ENCODE measurements at regions not wholly inside any gene's neighbourhood (a gene's known extent, or its start where the extent isn't known, plus 50 kb on each side); places are given as distances from the start of the nearest gene placed in this dataset.

DNA sequence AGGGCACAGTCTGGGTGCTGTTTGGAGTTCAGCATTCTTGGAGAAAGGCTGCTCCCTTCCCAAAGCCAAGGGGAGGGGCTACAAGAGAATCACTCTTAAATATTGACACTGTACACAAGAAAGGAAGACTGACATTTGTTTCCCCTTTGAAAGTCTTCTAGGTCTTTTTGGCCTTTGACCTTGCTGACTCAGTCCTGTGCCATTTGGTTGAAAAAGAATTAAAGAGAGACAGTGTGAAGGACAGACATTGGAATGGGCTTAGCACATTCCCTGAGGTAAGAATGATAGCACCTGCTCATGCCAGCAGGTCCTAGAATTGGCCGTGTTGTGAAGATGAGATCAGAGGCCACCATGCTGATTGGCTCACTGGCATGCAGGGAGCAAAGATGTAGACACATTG is 271.4 kb upstream of the ZNF608 start:
- DNase-seq: no peak
- Mint-ChIP-seq H3K4me1 (no peaks in the 10 kb centered on the region), H3K27me3 (ENCODE audit: low read depth in 3 of 3) (peaks cover 0 to 2% (median 2%) of the 10 kb centered on the region in 3 donors), H3K27ac (no peak overlapping the region), H3K36me3 (peaks cover 0 to 4% (median 0%) of the 10 kb centered on the region in 3 donors), H3K4me3 (no peak overlapping the region), H3K9me3 (no peaks in the 10 kb centered on the region)

DNA sequence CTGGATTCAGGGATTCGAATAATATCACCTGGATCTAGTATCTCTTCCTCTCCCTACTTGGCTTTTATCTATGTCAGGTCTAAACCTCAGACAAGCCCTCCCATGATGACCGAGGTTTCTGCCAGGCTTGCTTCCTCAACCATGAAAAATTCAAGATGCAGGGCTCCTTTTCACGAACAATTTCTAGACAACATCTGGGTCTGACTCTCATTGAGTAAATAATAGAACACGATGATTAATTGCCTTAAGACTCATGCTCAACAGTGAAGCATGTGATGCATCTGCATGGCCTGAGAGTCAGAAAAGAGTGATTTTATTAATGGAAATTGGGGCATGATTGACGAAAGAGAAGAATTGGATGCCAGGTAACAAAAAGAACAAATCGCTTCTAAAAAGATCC is 277.2 kb upstream of the ZNF608 start:
- no peak overlapping the region for H3K27ac Mint-ChIP-seq
- H3K9me3 Mint-ChIP-seq: no peaks in the 10 kb centered on the region
- H3K4me1 Mint-ChIP-seq: no peaks in the 10 kb centered on the region
- H3K27me3 Mint-ChIP-seq (ENCODE audit: low read depth in 3 of 3): peaks cover 0 to 2% (median 2%) of the 10 kb centered on the region in 3 donors
- no peak for DNase-seq
- H3K4me3 Mint-ChIP-seq: no peak overlapping the region
- H3K36me3 Mint-ChIP-seq: no peaks in the 10 kb centered on the region

DNA sequence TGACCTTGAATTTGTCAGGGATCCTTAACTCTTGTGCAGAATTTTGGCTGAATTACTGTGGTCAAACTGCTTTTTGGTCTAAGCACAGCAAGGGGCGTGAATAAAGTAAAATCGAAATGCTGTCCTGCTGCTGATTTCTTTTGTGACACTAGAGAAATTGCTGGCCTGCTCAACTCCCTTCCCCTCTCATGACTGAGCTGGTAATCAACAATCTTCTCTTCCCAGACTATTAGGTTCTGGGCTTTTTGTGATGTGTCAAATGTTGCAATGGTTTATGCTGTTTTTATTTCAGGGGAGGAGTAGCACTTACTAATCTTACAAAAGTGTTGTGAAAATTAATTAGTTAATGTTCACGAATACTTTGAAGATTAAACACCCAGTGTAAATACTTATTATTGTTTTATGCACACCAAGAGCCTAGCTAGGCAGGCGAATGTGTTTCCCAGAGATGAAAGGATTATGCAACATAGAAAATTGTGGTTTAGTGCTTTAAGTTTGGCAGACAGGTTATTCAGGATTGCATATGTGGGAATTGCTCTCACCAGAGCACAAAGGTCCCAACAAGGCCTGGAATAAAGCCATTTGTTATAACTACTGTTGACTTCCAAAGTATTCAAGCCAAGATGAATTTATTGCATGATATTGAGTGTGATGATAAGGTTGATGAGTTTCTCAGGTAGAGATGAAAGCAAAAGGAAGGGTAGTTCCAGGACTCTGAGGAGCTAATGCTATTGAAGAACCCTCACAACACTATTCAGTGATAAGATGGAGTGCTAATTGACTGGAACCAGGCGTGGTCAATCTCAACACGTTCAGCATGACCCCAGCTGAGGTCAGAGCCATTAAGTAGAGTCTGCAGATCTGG is 280.7 kb upstream of the ZNF608 start:
- no peaks in the 10 kb centered on the region for H3K4me1 Mint-ChIP-seq
- H3K27me3 Mint-ChIP-seq (ENCODE audit: low read depth in 3 of 3): peaks cover 1 to 10% (median 2%) of the 10 kb centered on the region in 3 donors
- H3K4me3 Mint-ChIP-seq: no peak overlapping the region
- H3K36me3 Mint-ChIP-seq: no peaks in the 10 kb centered on the region
- H3K9me3 Mint-ChIP-seq: peaks cover 0 to 2% (median 0%) of the 10 kb centered on the region in 6 donors
- no peak for DNase-seq
- no peak overlapping the region for H3K27ac Mint-ChIP-seq

DNA sequence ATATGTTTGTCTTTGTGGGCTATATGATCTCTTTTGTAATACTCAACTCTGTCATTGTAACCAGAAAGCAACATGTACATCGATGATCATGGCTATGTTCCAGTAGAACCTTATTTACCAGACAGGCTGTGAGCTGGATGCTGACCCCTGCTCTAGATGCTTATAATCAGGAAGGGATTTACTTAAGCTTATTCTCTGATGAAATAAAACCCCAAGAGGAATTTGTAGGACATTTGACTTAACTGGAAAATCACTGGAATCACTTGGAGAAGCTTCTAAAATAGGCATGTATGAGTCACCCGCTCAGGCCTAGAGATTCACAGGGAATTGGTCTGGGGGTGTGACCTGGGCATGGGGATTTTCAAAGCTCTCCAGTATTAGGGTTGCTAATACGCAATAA is 285.8 kb upstream of the ZNF608 start:
- Mint-ChIP-seq H3K4me1 (peaks cover 9 to 11% of the 10 kb centered on the region in 2 donors), H3K27ac (no peak overlapping the region), H3K27me3 (ENCODE audit: low read depth in 3 of 3) (peaks cover 3 to 14% (median 14%) of the 10 kb centered on the region in 3 donors), H3K36me3 (no peaks in the 10 kb centered on the region), H3K9me3 (peaks cover 0 to 2% (median 0%) of the 10 kb centered on the region in 6 donors), H3K4me3 (no peak overlapping the region)
- no peak for DNase-seq

DNA sequence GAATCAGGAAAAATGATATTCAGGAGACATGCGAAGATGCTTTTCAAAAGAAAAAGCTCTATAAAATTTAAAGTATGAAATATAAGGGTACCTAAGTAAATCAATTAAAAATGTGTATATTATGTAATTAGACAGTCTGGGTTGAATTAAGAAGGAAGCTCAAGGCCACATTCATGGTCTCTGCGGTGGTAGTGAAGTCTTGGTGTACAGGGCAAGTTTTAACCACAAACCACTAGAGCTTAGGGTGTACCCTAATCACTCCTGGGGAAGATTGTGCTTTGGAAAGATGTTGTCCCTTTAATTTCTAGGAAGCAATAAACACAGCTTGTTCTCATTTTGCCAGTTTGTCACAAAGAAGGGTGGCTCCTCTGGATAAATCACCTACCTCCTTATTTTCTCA is 287.2 kb upstream of the ZNF608 start:
- Mint-ChIP-seq H3K9me3 (peaks cover 0 to 3% (median 0%) of the 10 kb centered on the region in 6 donors), H3K4me3 (peak overlapping the region in 1 of 5 donors; percentile 23), H3K36me3 (no peaks in the 10 kb centered on the region), H3K27ac (no peak overlapping the region), H3K27me3 (ENCODE audit: low read depth in 3 of 3) (peaks cover 3 to 14% (median 14%) of the 10 kb centered on the region in 3 donors), H3K4me1 (peaks cover 9 to 11% of the 10 kb centered on the region in 2 donors)
- DNase-seq: peak; percentile 2 to 4 (median 2)

DNA sequence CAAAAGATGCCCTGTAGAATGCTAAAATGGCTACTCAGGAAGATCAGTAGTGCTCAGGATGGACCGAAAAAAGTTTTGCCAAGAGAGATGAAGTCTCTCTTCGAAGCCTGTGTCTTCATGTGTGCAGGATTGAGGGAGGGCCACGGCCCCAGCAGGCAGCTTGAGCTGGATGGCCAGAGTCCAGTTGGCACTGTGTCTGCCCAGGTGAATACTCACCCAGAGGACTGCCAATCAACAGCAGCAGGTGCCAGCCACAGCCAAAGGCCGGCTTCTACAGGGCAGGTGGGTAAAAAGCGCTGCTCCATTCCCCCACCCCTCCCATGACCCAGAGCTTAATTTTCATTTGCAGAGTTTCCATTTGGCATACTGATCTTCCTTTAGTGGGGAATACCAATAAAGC is 287.9 kb upstream of the ZNF608 start:
- Mint-ChIP-seq H3K9me3 (peaks cover 0 to 3% (median 0%) of the 10 kb centered on the region in 6 donors), H3K4me3 (no peak overlapping the region), H3K27ac (no peak overlapping the region), H3K4me1 (peaks cover 9 to 11% of the 10 kb centered on the region in 2 donors), H3K36me3 (no peaks in the 10 kb centered on the region), H3K27me3 (ENCODE audit: low read depth in 3 of 3) (peaks cover 3 to 15% (median 13%) of the 10 kb centered on the region in 3 donors)
- no peak for DNase-seq

DNA sequence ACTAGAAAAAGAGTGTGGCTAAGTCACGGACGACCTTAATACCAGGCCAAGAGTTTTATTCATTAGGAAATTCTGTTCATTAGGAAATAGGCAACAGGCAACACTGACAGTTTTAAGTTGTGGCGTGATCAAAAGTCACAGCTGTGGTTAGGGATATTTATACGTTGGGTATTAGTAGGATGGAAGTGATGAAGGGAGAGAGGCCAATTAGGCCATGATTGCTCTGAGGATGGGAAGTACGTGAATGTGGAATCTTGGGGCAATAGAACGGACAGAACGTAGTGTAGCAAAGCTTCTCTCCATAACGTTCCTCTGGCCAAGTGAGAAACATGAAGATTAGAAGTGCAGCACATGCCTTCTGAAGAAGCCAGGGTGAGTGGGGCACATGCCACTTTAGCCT is 290.1 kb upstream of the ZNF608 start:
- no peak for DNase-seq
- no peaks in the 10 kb centered on the region for H3K36me3 Mint-ChIP-seq
- H3K27ac Mint-ChIP-seq: no peak overlapping the region
- peaks cover 9 to 11% of the 10 kb centered on the region in 2 donors for H3K4me1 Mint-ChIP-seq
- peaks cover 0 to 1% (median 0%) of the 10 kb centered on the region in 6 donors for H3K9me3 Mint-ChIP-seq
- H3K4me3 Mint-ChIP-seq: no peak overlapping the region
- peaks cover 2 to 15% (median 5%) of the 10 kb centered on the region in 3 donors for H3K27me3 Mint-ChIP-seq (ENCODE audit: low read depth in 3 of 3)

DNA sequence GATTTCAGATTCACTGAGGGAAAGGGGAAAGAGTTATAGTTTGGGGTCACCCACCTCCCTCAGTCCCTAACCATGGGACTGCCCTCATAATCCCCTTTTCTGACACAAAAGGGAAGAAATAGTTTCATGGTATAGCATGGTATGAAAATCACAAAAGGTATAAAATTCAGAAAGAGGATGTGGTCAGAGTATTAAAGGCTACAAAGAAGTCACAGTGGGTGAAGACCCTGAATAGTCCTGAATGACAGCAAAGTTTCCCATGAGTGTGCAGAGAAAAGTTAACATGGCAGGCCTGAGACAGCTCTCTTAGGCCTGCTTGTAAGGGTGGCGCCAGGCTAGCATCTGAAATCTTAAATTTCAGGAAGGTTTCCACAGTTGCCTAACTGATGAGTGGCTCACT is 290.6 kb upstream of the ZNF608 start:
- H3K27ac Mint-ChIP-seq: no peak overlapping the region
- H3K9me3 Mint-ChIP-seq: peaks cover 0 to 1% (median 0%) of the 10 kb centered on the region in 6 donors
- peaks cover 2 to 15% (median 5%) of the 10 kb centered on the region in 3 donors for H3K27me3 Mint-ChIP-seq (ENCODE audit: low read depth in 3 of 3)
- H3K4me1 Mint-ChIP-seq: peaks cover 9 to 11% of the 10 kb centered on the region in 2 donors
- no peak for DNase-seq
- no peak overlapping the region for H3K4me3 Mint-ChIP-seq
- H3K36me3 Mint-ChIP-seq: no peaks in the 10 kb centered on the region

DNA sequence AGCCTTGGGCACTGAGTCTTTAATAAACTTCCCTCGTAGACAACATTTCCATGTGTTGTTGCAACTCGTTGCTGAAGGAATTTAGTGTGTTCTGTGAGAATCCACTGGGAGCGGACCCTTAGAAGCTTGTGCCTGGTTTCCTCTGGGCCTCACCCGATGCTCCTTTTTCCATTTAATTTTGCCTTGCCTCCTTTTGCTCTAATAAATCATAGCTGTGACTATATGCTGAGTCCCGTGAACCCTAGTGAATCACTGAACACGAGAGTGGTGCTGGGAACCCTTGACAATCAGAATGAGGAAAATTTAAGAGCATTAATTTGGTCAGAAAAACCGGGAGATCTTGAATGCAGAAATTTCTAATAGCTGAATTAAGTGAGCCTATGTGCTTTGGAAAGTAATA is 291.1 kb upstream of the ZNF608 start:
- Mint-ChIP-seq H3K27ac (no peak overlapping the region), H3K36me3 (no peaks in the 10 kb centered on the region), H3K4me3 (no peak overlapping the region), H3K9me3 (peaks cover 0 to 1% (median 0%) of the 10 kb centered on the region in 6 donors), H3K4me1 (peaks cover 9 to 11% of the 10 kb centered on the region in 2 donors), H3K27me3 (ENCODE audit: low read depth in 3 of 3) (peaks cover 2 to 15% (median 5%) of the 10 kb centered on the region in 3 donors)
- DNase-seq: no peak

DNA sequence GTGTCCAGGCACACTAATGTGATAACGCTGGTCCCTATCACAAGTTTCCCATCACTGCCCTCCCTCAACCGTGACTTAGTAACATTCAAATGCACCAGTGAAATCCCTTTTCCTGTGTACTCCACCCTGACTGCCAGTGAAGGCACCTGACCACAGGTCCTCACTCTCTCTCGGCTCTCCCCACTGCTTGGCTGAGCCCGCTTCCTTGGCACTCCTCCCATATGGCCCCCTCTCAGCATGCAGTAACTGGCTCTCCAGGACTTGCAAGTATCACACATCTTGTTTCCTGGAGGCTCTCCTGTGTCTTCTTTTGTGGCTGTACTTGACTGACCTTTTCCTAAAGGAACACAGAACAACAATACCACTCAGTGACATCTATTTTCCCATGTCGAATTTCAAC is 292.0 kb upstream of the ZNF608 start:
- peaks cover 6 to 7% of the 10 kb centered on the region in 2 donors for H3K4me1 Mint-ChIP-seq
- no peak overlapping the region for H3K4me3 Mint-ChIP-seq
- no peaks in the 10 kb centered on the region for H3K36me3 Mint-ChIP-seq
- no peak for DNase-seq
- H3K27me3 Mint-ChIP-seq (ENCODE audit: low read depth in 3 of 3): peaks cover 2 to 12% (median 5%) of the 10 kb centered on the region in 3 donors
- H3K9me3 Mint-ChIP-seq: peaks cover 0 to 1% (median 0%) of the 10 kb centered on the region in 6 donors
- H3K27ac Mint-ChIP-seq: peak overlapping the region in 1 of 6 donors; percentile 2

DNA sequence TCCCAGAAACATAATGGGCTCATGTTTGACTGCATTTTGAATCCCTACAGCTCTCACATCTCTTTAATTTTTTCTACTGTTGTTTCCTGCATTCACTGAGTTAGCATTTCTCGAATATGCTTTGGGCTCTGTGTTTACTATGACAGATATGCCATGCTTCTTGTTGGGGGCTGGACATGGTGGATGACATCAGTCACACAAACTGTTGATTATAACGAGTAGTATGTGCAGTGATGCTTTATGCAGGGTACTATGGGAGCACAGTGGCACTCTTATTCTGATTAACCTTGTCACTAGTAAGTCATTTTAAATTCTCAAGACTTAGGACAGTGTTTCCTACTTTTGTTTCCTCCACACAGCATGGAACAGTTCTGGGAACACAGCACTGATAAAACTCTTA is 295.4 kb upstream of the ZNF608 start:
- Mint-ChIP-seq H3K9me3 (peaks cover 0 to 1% (median 0%) of the 10 kb centered on the region in 6 donors), H3K27me3 (ENCODE audit: low read depth in 3 of 3) (peaks cover 0 to 7% (median 2%) of the 10 kb centered on the region in 3 donors), H3K4me3 (no peak overlapping the region), H3K27ac (no peak overlapping the region), H3K4me1 (peaks cover 0 to 1% of the 10 kb centered on the region in 2 donors), H3K36me3 (no peaks in the 10 kb centered on the region)
- no peak for DNase-seq

DNA sequence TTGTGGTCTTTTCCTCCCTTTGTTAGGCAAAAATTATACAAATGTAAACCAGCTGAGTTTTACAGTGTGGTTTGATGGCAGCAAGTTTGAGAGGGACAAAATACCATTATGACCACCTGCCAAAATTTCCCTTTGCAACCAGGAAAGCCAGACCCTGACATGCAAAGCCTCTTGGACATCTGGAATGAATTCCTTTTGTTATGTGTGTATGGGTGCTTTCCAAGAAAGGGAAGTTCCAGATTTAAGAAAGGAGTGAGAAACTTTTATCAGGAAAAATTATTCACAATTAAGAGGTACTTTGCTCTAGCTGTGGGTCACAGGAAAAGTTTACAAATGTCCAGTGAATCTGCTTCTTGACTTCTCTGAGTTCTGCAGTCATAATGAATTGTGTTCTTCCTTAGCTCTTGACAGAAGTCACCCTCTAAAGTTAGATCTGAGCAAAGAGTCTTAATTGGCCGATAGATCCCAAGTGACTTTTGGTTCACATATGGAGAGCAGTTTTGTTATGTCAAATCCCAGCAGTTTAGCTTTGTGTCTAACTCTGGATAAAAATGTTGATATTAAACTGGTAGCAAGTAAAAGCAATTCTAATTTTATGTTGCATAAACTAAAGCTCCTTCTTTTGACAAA is 295.9 kb upstream of the ZNF608 start:
- Mint-ChIP-seq H3K36me3 (no peaks in the 10 kb centered on the region), H3K27ac (no peak overlapping the region), H3K4me1 (no peaks in the 10 kb centered on the region), H3K9me3 (peaks cover 0 to 2% (median 0%) of the 10 kb centered on the region in 6 donors), H3K4me3 (no peak overlapping the region), H3K27me3 (ENCODE audit: low read depth in 3 of 3) (peaks cover 0 to 7% (median 2%) of the 10 kb centered on the region in 3 donors)
- no peak for DNase-seq

DNA sequence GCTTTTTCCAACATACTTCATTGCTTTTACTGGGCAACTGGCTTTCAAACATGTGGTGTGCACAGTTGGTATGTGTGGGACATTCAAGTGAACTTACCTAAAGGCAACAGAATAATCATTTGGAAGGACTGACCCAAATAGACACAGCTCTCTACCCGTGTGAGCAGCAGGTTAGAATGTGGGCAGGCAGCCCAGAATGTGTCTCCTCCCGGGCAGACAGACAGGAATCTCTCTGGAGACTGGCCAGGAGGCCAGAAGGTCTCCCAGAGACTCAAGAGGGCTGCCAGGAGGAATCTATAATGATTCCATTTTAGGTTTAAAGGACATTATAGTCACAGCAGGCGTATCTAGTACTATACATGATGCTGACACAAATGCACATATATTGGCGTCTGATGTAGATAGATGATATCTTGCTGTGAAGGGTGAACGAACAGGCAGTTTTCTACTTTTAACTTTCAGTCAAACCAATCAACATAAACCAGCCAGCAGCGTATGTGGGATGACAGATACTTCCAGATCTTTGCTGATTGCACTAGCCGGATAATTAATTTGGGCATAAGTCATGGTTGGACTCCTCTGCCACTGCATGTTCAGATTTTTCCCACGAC is 297.4 kb upstream of the ZNF608 start:
- Mint-ChIP-seq H3K27me3 (ENCODE audit: low read depth in 3 of 3) (peaks cover 0 to 7% (median 2%) of the 10 kb centered on the region in 3 donors), H3K9me3 (peaks cover 0 to 3% (median 0%) of the 10 kb centered on the region in 6 donors), H3K27ac (no peak overlapping the region), H3K36me3 (no peaks in the 10 kb centered on the region), H3K4me1 (no peaks in the 10 kb centered on the region), H3K4me3 (no peak overlapping the region)
- no peak for DNase-seq
